H1 (cell line): ENCODE measurements at regions not wholly inside any gene's neighbourhood (a gene's known extent, or its start where the extent isn't known, plus 50 kb on each side); places are given as distances from the start of the nearest gene placed in this dataset.

Experiments
- CTCF ChIA-PET: fragments of 300-600 bp; sonication (Branson Sonifier 250); formaldehyde crosslinking; loops from one replicate; lab custom pipeline; 2021; ENCODE audit not compliant: partially characterized antibody; lab: Charles Lee
- POLR2A ChIA-PET: fragments of 300-600 bp; sonication (Branson Sonifier 250); formaldehyde crosslinking; loops from one replicate; lab custom pipeline; 2021; ENCODE audit warnings: inconsistent platforms; ENCODE audit not compliant: partially characterized antibody; lab: Charles Lee
- DNase-seq, 2 experiments: peaks; one replicate each; pipeline versions ENCODE4 v3.0.0 to v3.0.0-alpha.2; 2010 to 2022; ENCODE audit warnings: low spot score in 2 of 2, low read depth in 1 of 2, mixed read lengths in 1 of 2
- FAIRE-seq: peaks from 2 replicates; lab custom pipeline; 2011; peaks lifted over from hg19 to GRCh38; lab: Jason Lieb, UNC
- H2AFZ ChIP-seq: 2 replicates; pipeline ENCODE4 v1.8.1; 2012; ENCODE audit warnings: low read length, inconsistent platforms
- H2AK5ac ChIP-seq: 2 replicates; pipeline ENCODE4 v1.6.1; 2013; ENCODE audit warnings: low read depth, low read length
- H2BK120ac ChIP-seq: replicated peaks from 2 replicates; pipeline ENCODE3; 2013; ENCODE audit warnings: low read depth, low read length, inconsistent platforms
- H2BK12ac ChIP-seq: 2 replicates; pipeline ENCODE4 v1.6.1; 2013; ENCODE audit warnings: low read depth, low read length
- H2BK15ac ChIP-seq: 2 replicates; pipeline ENCODE4 v1.6.1; 2013; ENCODE audit warnings: low read length
- H2BK20ac ChIP-seq: 2 replicates; pipeline ENCODE4 v1.6.1; 2013; ENCODE audit warnings: low read length
- H2BK5ac ChIP-seq: 2 replicates; pipeline ENCODE4 v1.6.1; 2013; ENCODE audit warnings: low read depth, low read length
- H3K14ac ChIP-seq: 2 replicates; pipeline ENCODE4 v1.6.1; 2013; ENCODE audit warnings: inconsistent platforms; ENCODE audit not compliant: insufficient read length
- H3K18ac ChIP-seq: 2 replicates; pipeline ENCODE4 v1.6.1; 2013; ENCODE audit warnings: low read length; ENCODE audit errors: extremely low read depth
- H3K23ac ChIP-seq: 2 replicates; pipeline ENCODE4 v1.6.1; 2013; ENCODE audit warnings: inconsistent platforms; ENCODE audit not compliant: insufficient read length
- H3K23me2 ChIP-seq: 2 replicates; pipeline ENCODE4 v1.6.1; 2013; ENCODE audit warnings: low read depth, low read length
- H3K27ac ChIP-seq: 2 replicates; pipeline ENCODE4 v1.6.1; 2011; ENCODE audit warnings: low read depth, low read length, inconsistent platforms
- H3K27me3 ChIP-seq, 4 experiments: replicated peaks in 1 of 4; 1 replicate in 1 of 4; 2 replicates in 3 of 4; pipeline versions ENCODE4 v1.6.1 to v1.8.1; 2011 to 2013; ENCODE audit warnings: low read length in 3 of 4, mild to moderate bottlenecking in 3 of 4, inconsistent platforms in 2 of 4, mixed read lengths in 2 of 4, moderate library complexity in 1 of 4; ENCODE audit not compliant: control insufficient read depth in 3 of 4, insufficient read depth in 3 of 4; ENCODE audit errors: extremely low read depth in 1 of 4
- H3K36me3 ChIP-seq, 4 experiments: 2 replicates each; pipeline versions ENCODE4 v1.6.1 to v1.8.1; 2011 to 2013; ENCODE audit warnings: mild to moderate bottlenecking in 4 of 4, low read length in 3 of 4, moderate library complexity in 2 of 4, control low read depth in 1 of 4, inconsistent platforms in 1 of 4; ENCODE audit not compliant: insufficient read depth in 4 of 4, control insufficient read depth in 2 of 4
- H3K4ac ChIP-seq: replicated peaks from 2 replicates; pipeline ENCODE3; 2013; ENCODE audit warnings: low read length, low read depth, mixed read lengths, inconsistent platforms; ENCODE audit not compliant: insufficient read length
- H3K4me1 ChIP-seq, 4 experiments: replicated peaks in 1 of 4; 1 replicate in 1 of 4; 2 replicates in 3 of 4; pipeline versions ENCODE4 v1.6.1 to v1.8.1; 2011 to 2013; ENCODE audit warnings: low read length in 3 of 4, inconsistent platforms in 2 of 4, mixed read lengths in 1 of 4; ENCODE audit not compliant: insufficient read depth in 4 of 4, control insufficient read depth in 3 of 4
- H3K4me2 ChIP-seq, 2 experiments: 2 replicates each; pipeline versions ENCODE4 v1.6.1 to v1.8.1; 2011 to 2013; ENCODE audit warnings: low read depth in 2 of 2, low read length in 2 of 2, control low read depth in 1 of 2, inconsistent platforms in 1 of 2, mild to moderate bottlenecking in 1 of 2; ENCODE audit not compliant: insufficient read depth in 1 of 2
- H3K4me3 ChIP-seq, 4 experiments: fragments of 200-600, 300-600 bp in 1 of 4; sonication (generic), shearing (Covaris generic), sonication (Bioruptor Twin) in 1 of 4; 2 replicates each; pipeline versions ENCODE4 v1.5.1 to v1.8.1; 2011 to 2016; ENCODE audit warnings: low read length in 4 of 4, low read depth in 3 of 4, control low read depth in 2 of 4, inconsistent platforms in 2 of 4, mild to moderate bottlenecking in 2 of 4, mixed read lengths in 1 of 4, moderate library complexity in 1 of 4; ENCODE audit not compliant: insufficient read depth in 2 of 4; ENCODE audit errors: extremely low read depth in 1 of 4
- H3K56ac ChIP-seq: replicated peaks from 2 replicates; pipeline ENCODE3; 2013; ENCODE audit warnings: low read depth, mild to moderate bottlenecking, mixed read lengths, low read length, inconsistent platforms; ENCODE audit not compliant: insufficient read length
- H3K79me1 ChIP-seq: 2 replicates; pipeline ENCODE4 v1.6.1; 2013; ENCODE audit warnings: low read depth, low read length, control low read depth
- H3K79me2 ChIP-seq, 2 experiments: 2 replicates each; pipeline versions ENCODE4 v1.6.1 to v1.8.1; 2012 to 2013; ENCODE audit warnings: low read length in 2 of 2, mild to moderate bottlenecking in 2 of 2, inconsistent platforms in 1 of 2; ENCODE audit not compliant: insufficient read depth in 2 of 2, control insufficient read depth in 1 of 2
- H3K9ac ChIP-seq, 4 experiments: replicated peaks in 1 of 4; 1 replicate in 1 of 4; 2 replicates in 3 of 4; pipeline versions ENCODE4 v1.6.1 to v1.8.1; 2011 to 2013; ENCODE audit warnings: low read depth in 3 of 4, low read length in 3 of 4, control low read depth in 2 of 4, mild to moderate bottlenecking in 2 of 4, moderate library complexity in 2 of 4, inconsistent platforms in 1 of 4; ENCODE audit errors: extremely low read depth in 1 of 4
- H3K9me3 ChIP-seq, 2 experiments: 2 replicates each; pipeline versions ENCODE4 v1.6.1 to v1.8.1; 2012 to 2013; ENCODE audit warnings: mild to moderate bottlenecking in 2 of 2, moderate library complexity in 2 of 2, control low read depth in 1 of 2, inconsistent platforms in 1 of 2, low read depth in 1 of 2, low read length in 1 of 2, mixed read lengths in 1 of 2; ENCODE audit not compliant: insufficient read depth in 2 of 2
- H4K20me1 ChIP-seq, 2 experiments: replicated peaks in 1 of 2; 2 replicates each; pipeline versions ENCODE3 to v1.8.1; 2011 to 2013; ENCODE audit warnings: inconsistent platforms in 2 of 2, low read length in 2 of 2, mild to moderate bottlenecking in 1 of 2; ENCODE audit not compliant: insufficient read depth in 2 of 2, control insufficient read depth in 1 of 2
- H4K5ac ChIP-seq: 2 replicates; pipeline ENCODE4 v1.6.1; 2013; ENCODE audit warnings: low read length, low read depth, mixed read lengths, inconsistent platforms; ENCODE audit not compliant: insufficient read length
- H4K8ac ChIP-seq: 2 replicates; pipeline ENCODE4 v1.8.0; 2013; ENCODE audit warnings: mild to moderate bottlenecking, moderate library complexity, low read length, inconsistent platforms; ENCODE audit not compliant: insufficient read depth; ENCODE audit errors: extremely low read depth
- H4K91ac ChIP-seq: replicated peaks from 2 replicates; pipeline ENCODE3; 2013; ENCODE audit warnings: low read length, mixed read lengths, inconsistent platforms; ENCODE audit not compliant: insufficient read length
- BRCA1 ChIP-seq: IDR thresholded peaks from 2 replicates; pipeline ENCODE4 v1.6.1; 2012; ENCODE audit warnings: low read depth, low read length, improper control_type of control experiment
- CBX5 ChIP-seq: fragments of 300-800, 300-1000 bp; sonication (generic); IDR thresholded peaks from 2 replicates; pipeline ENCODE4 v1.7.1; 2016; ENCODE audit warnings: antibody characterized with exemption, low read length, low read depth
- CBX8 ChIP-seq: fragments of 300-800, 300-1000 bp; sonication (generic); IDR thresholded peaks from 2 replicates; pipeline ENCODE4 v1.7.1; 2016; ENCODE audit warnings: low read depth, low read length, borderline replicate concordance
- CEBPB ChIP-seq: IDR thresholded peaks from 2 replicates; pipeline ENCODE4 v1.6.1; 2012; ENCODE audit warnings: low read depth, low read length
- EGR1 ChIP-seq: IDR thresholded peaks from 2 replicates; pipeline ENCODE4 v1.6.1; 2011; ENCODE audit warnings: low read depth, low read length, borderline replicate concordance
- KDM4A ChIP-seq: IDR thresholded peaks from one replicate; pipeline ENCODE4 v1.7.1; 2012; ENCODE audit warnings: low read depth, mild to moderate bottlenecking, moderate library complexity, low read length, inconsistent platforms; ENCODE audit not compliant: severe bottlenecking
- POU5F1 ChIP-seq: IDR thresholded peaks from 2 replicates; pipeline ENCODE4 v1.6.1; 2011; ENCODE audit warnings: low read depth, mild to moderate bottlenecking, low read length, moderate library complexity
- RFX5 ChIP-seq: IDR thresholded peaks from 2 replicates; pipeline ENCODE4 v1.6.1; 2011; ENCODE audit warnings: low read depth, low read length, improper control_type of control experiment, borderline replicate concordance
- RNF2 ChIP-seq: fragments of 200-900, 300-1000 bp; sonication (generic); IDR thresholded peaks from 2 replicates; pipeline ENCODE4 v1.7.1; 2016; ENCODE audit warnings: borderline replicate concordance, low read depth, mild to moderate bottlenecking, antibody characterized with exemption, low read length; ENCODE audit not compliant: poor library complexity, severe bottlenecking; ENCODE audit errors: missing control alignments
- SP1 ChIP-seq: IDR thresholded peaks from 2 replicates; pipeline ENCODE4 v1.6.1; 2011; ENCODE audit warnings: low read depth, low read length
- WGBS, 2 experiments: shearing (Covaris generic) in 1 of 2; methylation state at CpG; one replicate each; pipeline versions ENCODE4 v1.1.6 to v1.1.7; 2013 to 2015; ENCODE audit warnings: low lambda C conversion rate in 2 of 2, mixed read lengths in 2 of 2, inconsistent platforms in 1 of 2, low coverage in 1 of 2, missing lambda C conversion rate in 1 of 2; ENCODE audit not compliant: insufficient replicate concordance in 2 of 2, insufficient coverage in 1 of 2, insufficient read length in 1 of 2; ENCODE audit errors: extremely low coverage in 1 of 2, missing lambda C conversion rate in 1 of 2; 5-methylcytosine and 5-hydroxymethylcytosine counted together
- TF ChIP-seq, protein P1 (sequence below): IDR thresholded peaks from 2 replicates; pipeline ENCODE4 v1.6.1; 2011; ENCODE audit warnings: low read depth, mild to moderate bottlenecking, low read length; ENCODE audit not compliant: insufficient read depth
- TF ChIP-seq, protein P2 (sequence below): IDR thresholded peaks from 2 replicates; pipeline ENCODE4 v1.6.1; 2012; ENCODE audit warnings: inconsistent platforms

DNA sequence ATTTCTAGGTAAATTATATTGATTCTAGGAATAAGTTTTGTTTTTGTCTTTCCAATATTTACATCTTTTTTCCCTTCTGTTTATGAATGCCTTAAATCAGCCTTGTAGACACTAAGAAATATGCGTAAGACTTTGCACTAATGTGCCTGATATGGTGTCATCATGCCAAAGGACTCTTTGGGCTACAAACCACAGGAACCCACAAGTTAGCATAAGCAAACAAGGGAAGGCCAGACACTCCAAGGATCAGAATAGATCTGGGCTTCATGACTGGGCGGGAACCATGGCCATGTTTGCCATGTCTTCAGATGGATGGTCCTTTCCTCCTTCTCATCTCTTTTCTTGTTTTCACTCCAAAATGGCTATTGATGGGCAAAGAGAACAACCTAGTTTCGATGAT, 242.2 kb upstream of the CHRNA7 start:
- Histone ChIP-seq H2BK12ac (no peak overlapping the region), H2BK120ac (no peak overlapping the region), H4K91ac (no peak overlapping the region), H4K5ac (no peak overlapping the region), H3K4me1 (peaks cover 0 to 8% (median under 1%) of the 10 kb centered on the region in 4 experiments; a peak in 3 of 7 replicates), H3K9ac (no peak overlapping the region), H3K18ac (no peak overlapping the region), H4K8ac (no peak overlapping the region), H2AFZ (no peak overlapping the region), H2AK5ac (no peak overlapping the region), H3K4me2 (no peak overlapping the region), H3K56ac (no peak overlapping the region), H2BK20ac (no peak overlapping the region), H3K27ac (no peak overlapping the region), H4K20me1 (no peaks in the 10 kb centered on the region), H3K27me3 (no peaks in the 10 kb centered on the region; a peak in 1 of 7 replicates), H3K23ac (no peak overlapping the region), H3K14ac (no peak overlapping the region), H3K79me2 (no peaks in the 10 kb centered on the region), H3K9me3 (no peaks in the 10 kb centered on the region), H3K79me1 (no peaks in the 10 kb centered on the region), H3K4me3 (no peak overlapping the region), H2BK15ac (no peak overlapping the region), H2BK5ac (no peak overlapping the region), H3K23me2 (no peaks in the 10 kb centered on the region), H3K36me3 (no peaks in the 10 kb centered on the region), H3K4ac (no peak overlapping the region)
- DNase-seq (no peak), FAIRE-seq (no peak)
- 92% methylated on average over 3 of the region's 3 CpGs; no CpG with 5 or more reads in 1 of the 2 experiments for whole genome bisulfite sequencing, 2 experiments
- TF ChIP-seq, protein P1, sequence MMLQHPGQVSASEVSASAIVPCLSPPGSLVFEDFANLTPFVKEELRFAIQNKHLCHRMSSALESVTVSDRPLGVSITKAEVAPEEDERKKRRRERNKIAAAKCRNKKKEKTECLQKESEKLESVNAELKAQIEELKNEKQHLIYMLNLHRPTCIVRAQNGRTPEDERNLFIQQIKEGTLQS, result no peak
- TF ChIP-seq RFX5 (no peak), KDM4A (no peak), POU5F1 (no peak), RNF2 (no peak), EGR1 (no peak), SP1 (no peak), CBX8 (no peak), CEBPB (no peak), CBX5 (no peak), BRCA1 (no peak)
- TF ChIP-seq, protein P2, sequence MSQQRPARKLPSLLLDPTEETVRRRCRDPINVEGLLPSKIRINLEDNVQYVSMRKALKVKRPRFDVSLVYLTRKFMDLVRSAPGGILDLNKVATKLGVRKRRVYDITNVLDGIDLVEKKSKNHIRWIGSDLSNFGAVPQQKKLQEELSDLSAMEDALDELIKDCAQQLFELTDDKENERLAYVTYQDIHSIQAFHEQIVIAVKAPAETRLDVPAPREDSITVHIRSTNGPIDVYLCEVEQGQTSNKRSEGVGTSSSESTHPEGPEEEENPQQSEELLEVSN, result no peak
- ChIA-PET CTCF (no interaction called here), POLR2A (no interaction called here)
